D721Med (cell line): ENCODE measurements at regions not wholly inside any gene's neighbourhood (a gene's known extent, or its start where the extent isn't known, plus 50 kb on each side); places are given as distances from the start of the nearest gene placed in this dataset.
"Not testable (repeated sequence)": the region's sequence is repeated elsewhere in the genome, so short reads cannot be mapped to it uniquely, and the experiment has no call there.

Experiments
- DNase-seq: peaks from one replicate; pipeline ENCODE4 v3.0.0; 2011; ENCODE audit warnings: low spot score; ENCODE audit not compliant: insufficient read length
- FAIRE-seq: peaks from 2 replicates; lab custom pipeline; 2011; peaks lifted over from hg19 to GRCh38; lab: Jason Lieb, UNC
- TF ChIP-seq, protein P1 (sequence below): IDR thresholded peaks from 2 replicates; pipeline ENCODE4 v1.5.1; 2012; ENCODE audit warnings: mild to moderate bottlenecking, control low read depth; ENCODE audit not compliant: insufficient read depth; ENCODE audit errors: missing control alignments

DNA sequence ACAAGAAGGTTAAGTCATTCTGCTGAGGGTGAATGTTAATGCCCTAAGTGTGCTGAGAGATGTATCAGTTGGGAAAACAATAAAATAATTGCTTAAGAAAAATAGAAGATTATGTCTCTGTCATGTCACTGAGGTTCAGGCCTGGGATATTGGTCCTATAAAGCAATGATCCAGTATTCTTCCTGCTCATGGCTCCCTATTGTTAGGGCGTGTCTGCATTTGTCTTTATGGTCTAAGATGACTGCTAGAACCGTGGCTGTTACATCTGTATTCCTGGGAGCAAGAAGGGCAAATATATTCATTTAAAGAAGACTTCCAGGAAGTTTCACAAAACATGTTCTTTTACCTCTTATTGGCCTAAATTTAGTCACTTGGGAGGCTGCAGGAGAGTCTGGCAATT lies 125.0 kb downstream of the KCNE4 start:
- TF ChIP-seq, protein P1, sequence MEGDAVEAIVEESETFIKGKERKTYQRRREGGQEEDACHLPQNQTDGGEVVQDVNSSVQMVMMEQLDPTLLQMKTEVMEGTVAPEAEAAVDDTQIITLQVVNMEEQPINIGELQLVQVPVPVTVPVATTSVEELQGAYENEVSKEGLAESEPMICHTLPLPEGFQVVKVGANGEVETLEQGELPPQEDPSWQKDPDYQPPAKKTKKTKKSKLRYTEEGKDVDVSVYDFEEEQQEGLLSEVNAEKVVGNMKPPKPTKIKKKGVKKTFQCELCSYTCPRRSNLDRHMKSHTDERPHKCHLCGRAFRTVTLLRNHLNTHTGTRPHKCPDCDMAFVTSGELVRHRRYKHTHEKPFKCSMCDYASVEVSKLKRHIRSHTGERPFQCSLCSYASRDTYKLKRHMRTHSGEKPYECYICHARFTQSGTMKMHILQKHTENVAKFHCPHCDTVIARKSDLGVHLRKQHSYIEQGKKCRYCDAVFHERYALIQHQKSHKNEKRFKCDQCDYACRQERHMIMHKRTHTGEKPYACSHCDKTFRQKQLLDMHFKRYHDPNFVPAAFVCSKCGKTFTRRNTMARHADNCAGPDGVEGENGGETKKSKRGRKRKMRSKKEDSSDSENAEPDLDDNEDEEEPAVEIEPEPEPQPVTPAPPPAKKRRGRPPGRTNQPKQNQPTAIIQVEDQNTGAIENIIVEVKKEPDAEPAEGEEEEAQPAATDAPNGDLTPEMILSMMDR, result no peak

DNA sequence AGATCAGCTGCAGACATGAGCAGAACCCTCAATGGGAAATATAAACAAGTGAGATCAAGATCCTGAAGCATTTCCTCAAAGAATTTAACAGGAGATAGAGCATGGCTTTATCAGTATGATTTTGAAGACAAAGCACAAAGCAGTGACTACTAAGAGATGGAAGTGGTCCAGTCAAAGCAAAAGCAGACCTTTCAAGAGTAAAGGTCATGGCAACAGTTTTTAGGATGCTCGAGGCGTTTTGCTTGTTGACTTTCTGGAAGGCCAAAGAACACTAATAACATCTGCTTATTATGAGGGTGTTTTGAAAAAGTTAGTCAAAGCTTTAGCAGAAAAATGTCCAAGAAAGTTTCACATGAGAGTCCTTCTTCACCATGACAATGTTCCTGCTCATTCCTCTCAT lies 128.5 kb downstream of the KCNE4 start:
- DNase-seq, result no peak
- TF ChIP-seq, protein P1, result no peak
- no peak for FAIRE-seq

More for the DNA sequence above, 125.0 kb downstream of the KCNE4 start:
- FAIRE-seq, result no peak
- no peak for DNase-seq

DNA sequence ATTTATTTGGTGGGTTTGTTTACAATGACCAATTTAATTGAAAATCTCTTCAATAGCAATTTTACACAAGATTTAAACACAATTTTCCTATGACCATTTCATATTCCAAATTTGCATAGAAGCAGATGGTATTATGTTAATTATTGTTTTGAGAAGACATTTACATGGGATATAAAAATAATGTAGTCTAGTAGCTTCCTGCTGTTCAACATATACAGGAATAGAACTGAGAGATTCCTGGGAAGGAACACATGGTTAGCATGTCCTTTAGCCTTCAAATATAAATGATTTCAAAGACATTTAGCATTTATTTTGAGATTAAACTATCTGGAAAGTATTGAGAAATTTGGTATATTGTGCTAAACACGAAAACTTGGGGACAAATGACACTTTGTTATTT lies 129.6 kb downstream of the KCNE4 start:
- FAIRE-seq (no peak), DNase-seq (no peak)
- TF ChIP-seq, protein P1, result no peak

DNA sequence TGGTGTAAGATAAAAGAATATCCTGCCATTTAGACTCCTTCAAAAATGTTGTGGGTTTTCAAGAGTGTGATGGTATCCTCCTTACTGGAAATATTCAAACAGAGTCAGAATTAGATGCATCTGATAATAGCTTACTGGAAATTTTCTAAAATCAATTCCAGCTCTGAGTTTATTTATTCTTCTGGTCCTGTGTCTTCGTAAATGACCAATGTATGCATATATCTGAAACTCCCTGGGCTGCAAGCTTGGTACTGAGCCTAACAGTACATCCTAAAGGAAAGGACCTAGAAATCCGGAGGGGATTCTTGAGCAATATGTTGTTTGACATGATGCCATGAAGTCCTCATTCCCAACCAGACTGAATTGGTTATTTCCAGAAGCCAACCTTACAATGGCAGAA lies 130.4 kb downstream of the KCNE4 start:
- DNase-seq (no peak), FAIRE-seq (no peak)
- TF ChIP-seq, protein P1, result no peak

DNA sequence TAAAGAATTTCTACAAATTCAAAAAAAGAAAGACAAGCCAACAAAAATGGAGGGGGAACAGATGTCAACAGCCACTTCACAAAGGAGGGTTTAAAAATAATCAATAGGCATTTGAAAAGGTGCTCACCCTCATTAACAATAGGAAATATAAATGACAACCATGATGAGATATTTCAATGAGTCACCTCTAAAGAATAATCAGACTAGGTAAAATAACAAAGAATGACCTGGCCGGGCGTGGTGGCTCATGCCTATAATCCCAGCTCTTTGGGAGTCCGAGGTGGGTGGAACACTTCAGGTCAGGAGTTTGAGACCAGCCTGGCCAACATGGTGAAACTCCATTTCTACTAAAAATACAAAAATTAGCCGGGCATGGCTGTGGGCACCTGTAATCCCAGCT lies 133.6 kb downstream of the KCNE4 start:
- TF ChIP-seq, protein P1, result no peak
- no peak for FAIRE-seq

DNA sequence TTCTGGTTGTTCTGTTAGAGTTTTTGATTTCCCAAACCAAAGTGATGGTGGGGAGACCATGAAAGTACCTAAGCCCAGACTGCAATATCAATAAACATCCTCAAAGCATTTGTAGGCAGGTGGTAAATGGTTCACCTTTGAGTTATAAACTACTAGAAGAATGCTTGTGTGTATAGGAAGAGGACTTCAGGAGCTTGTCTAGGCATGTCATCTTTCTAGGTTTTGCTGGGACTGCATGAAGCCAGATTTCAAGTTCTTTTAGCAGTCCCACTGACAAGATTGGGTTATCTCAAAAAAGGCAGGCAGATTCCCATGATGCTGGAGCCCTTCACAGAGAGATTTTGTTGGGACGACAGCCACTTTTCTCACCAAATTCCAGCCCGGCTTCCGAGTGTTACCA lies 135.3 kb downstream of the KCNE4 start:
- DNase-seq (no peak), FAIRE-seq (no peak)
- TF ChIP-seq, protein P1, result no peak

More for the DNA sequence above, 133.6 kb downstream of the KCNE4 start:
- no peak for DNase-seq

DNA sequence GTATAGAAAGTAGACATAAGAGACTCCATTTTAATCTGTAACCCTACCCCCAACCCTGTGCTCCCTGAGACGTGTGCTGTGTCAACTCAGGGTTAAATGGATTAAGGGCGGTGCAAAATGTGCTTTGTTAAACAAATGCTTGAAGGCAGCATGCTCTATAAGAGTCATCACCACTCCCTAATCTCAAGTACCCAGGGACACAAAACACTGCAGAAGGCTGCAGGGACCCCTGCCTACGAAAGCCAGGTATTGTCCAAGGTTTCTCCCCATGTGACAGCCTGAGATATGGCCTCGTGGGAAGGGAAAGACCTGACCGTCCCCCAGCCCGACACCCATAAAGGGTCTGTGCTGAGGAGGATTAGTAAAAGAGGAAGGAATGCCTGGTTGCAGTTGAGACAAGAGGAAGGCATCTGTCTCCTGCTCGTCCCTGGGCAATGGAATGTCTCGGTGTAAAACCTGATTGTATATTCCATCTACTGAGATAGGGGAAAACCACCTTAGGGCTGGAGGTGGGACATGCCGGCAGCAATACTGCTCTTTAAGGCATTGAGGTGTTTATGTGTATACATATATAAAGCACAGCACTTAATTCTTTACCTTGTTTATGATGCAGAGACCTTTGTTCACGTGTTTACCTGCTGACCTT lies 138.7 kb downstream of the KCNE4 start:
- FAIRE-seq, DNase-seq: not testable (repeated sequence)
